NCI-H2081 treated with DMSO at 0.1 percent for 48 hours (cell line): ENCODE measurements at regions not wholly inside any gene's neighbourhood (a gene's known extent, or its start where the extent isn't known, plus 50 kb on each side); places are given as distances from the start of the nearest gene placed in this dataset.

Source experiments
- DNase-seq: peaks from one replicate; lab custom pipeline; 2025; lab: John Stamatoyannopoulos, UW

GRCh38 chr4:134343656-134344055 is 142.1 kb upstream of the PABPC4L start:
- no peak for DNase-seq

DNA sequence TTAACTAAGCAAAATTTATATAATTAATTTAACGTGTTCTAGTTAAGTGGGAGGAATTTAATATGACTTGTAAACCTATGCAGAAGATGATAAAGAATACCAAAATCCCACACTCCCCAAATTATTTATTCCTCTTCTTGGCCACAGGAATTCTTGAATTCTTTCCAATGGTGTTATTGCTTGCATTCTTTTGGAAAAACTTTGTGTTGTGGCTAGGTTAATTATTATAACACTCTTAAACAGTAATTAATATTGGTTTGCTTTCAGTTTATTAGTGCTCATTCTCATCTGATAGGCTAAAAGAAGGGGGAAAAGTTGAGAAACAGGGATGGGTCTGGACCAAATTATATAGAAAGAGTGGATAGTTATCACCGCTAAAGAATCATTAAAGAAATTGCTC is 141.5 kb upstream of the PABPC4L start:
- DNase-seq: no peak

GRCh38 chr4:134337574-134337973 is 136.0 kb upstream of the PABPC4L start:
- DNase-seq: no peak

GRCh38 chr4:134328741-134329140 is 127.2 kb upstream of the PABPC4L start:
- DNase-seq: no peak

DNA sequence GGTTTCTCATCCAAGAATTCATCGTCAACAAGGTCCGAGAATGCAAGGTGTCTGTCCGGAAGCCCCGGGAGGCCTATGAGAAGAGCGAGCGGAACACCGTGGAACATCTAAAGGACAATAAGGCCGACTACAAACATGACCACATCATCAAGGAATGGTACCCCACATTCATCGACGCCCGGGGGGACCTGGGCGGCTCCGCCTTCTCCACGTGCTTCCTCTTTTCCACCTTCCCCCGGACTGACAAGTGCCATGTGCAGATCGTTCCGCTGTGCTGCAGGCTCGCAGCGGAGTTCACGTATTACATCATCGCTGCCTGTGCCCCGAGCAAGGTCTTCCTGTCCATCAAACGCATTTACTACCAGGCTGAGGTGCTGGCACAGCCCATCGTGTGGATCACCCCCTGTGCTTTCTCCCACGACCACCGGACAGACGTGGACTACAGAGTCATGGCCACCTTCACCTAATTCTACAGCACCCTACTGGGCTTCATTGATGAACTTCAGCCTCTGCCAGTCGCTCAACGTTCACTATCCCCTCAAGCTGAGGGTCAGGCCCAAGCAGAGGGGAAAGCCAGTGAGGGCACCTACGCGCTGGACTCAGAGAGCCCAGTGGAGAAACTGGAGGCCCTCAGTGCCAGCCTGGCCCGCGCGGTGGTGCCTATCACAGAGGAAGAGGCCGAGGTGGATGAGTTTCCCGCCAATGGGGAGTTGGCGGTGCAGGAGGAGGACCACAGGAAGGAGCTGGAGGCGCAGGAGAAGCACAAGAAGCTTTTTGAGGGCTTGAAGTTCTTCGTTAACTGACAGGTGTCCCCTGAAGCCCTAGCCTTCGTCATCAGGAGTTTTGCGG is 125.9 kb upstream of the PABPC4L start:
- DNase-seq: no peak

GRCh38 chr4:134326866-134327265 is 125.3 kb upstream of the PABPC4L start:
- no peak for DNase-seq

DNA sequence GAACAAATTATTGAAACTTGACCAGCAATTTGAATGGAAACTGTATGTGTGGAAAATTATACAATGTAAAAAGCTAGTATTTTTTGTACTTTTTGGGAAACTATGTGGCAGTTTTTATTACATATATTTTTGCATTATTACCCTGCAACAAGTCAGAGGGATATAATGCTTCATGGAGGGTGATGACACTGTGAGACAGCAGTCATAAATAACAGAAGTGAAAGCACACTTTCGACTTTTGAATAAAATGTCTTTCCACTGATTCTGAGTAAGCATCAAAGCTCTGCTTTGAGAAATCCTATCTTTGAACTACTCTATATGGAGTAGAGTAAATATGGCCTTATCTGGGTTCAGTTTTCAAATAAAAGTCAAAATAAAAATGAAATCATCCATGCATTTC is 122.6 kb upstream of the PABPC4L start:
- DNase-seq: no peak

DNA sequence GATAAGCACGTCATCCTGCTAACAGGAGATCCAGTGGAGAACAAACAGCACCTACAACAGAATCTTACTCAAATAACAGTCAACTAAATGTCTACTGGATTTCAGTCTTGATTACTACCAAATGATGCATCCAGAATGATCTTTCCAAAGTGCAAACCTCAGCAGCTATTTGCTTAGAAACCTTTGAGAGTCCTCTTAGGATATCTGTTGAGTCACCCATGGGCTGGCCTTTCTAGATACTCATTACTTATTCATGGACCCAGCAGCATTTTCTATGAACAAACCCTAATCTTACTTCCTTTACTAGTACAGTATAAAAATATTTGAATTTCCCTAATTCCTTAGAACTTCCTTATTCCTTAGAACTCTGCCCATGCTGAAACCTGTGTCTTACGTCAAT is 118.5 kb upstream of the PABPC4L start:
- no peak for DNase-seq

DNA sequence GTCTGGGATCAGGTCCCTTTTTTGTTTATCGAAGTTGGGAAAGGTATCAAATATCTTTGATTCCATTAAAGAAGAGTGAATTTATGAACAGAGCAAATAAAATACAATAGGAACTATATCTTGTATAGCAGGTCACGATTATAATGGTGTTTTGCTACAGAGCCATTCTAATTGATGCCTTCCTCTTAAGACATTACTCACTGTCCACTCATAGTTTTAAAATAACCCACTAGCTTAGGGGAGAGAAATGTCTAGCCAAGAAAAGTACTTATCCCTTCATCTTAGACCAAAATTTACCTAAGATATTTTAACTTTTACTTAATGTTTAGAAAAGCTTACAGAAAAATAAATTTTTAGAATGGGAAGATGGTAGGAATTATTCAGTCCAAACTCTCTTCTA is 112.0 kb upstream of the PABPC4L start:
- no peak for DNase-seq

DNA sequence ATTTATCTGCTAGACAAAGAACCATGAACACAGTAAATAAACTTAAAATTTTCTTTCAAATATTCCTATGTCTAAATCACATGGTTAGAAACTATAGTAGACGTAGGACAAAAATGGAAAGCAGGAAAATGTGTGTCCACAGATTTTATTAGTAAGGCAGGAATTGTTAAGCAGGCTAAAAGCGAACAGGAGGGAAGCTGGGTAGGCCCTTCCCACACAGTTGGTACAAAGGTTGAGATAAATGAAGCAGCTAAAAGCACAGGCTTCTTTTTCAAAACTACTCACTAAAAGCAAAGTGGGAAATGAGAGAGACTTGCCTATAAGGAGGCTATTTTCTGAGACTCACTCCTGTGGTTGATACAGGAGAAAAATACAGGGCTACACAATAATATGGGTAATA is 108.1 kb upstream of the PABPC4L start:
- no peak for DNase-seq

DNA sequence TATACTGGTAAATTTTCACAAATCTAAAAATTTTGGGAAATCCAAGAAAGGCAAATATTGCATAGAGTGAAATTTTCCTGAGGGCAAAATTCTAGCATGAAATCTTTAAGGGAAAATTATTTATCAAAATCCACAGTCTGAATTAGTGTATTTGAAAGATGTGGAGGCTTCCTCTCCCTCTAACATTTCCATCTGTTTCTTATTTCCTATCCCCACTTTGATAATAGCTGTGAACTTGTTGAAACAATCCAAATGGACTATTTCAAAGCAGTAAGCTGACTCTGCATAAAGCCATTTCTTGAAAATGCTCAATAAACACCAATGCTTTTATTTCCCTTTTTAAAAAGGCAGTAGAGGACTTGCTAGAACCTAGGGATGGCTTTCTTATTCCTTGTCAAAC is 107.3 kb upstream of the PABPC4L start:
- DNase-seq: no peak

DNA sequence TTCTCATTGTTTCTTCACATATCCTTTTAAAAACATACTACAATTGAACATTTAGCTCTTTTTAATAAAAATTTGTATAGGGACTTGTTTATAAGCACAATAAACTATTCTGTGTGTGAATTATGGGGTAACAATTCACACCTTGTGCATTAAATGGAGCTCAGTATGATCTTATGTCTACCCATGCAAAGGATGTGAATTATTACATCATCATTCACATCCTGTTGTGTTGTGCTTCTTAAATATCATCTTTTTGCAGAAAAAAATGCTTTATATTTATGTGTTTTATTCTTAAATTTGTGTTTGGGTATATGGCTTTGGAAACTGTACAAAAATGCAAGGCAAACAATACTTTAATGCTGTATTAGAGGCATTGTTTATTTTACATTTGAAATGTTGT is 96.7 kb upstream of the PABPC4L start:
- DNase-seq: no peak

- DNase-seq: no peak
Observed at GRCh38 chr4:134297765-134298164, 96.2 kb upstream of the PABPC4L start.

GRCh38 chr4:134282680-134283079 is 81.1 kb upstream of the PABPC4L start:
- DNase-seq: no peak

- DNase-seq: no peak
Observed at GRCh38 chr4:134278675-134279074, 77.1 kb upstream of the PABPC4L start.

- DNase-seq: no peak
Observed at GRCh38 chr4:134276476-134276875, 74.9 kb upstream of the PABPC4L start.

- no peak for DNase-seq
Observed at GRCh38 chr4:134260126-134260525, 58.5 kb upstream of the PABPC4L start.
